ENCODE measurements at regions not wholly inside any gene's neighbourhood (a gene's known extent, or its start where the extent isn't known, plus 50 kb on each side); places are given as distances from the start of the nearest gene placed in this dataset.

DNA sequence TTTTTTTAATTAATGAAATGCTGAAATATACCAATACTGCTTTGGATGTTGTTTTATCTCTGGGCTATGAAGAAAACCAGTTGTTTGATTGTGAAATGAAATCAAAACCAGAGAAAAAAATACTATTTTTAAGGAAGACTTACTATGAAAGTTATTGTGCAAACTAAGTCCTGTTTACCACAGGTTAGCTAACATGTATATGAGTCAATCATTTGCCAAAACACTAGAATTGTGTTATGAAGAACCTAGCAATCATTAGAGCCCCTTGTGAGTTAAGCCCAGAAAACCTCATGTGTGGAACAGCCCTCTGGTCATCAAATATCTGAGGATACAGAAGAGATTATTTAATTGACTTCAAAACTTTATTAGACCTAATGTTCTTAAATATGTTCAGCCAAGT is 83.7 kb downstream of the FAT3 start:
- no peaks in the 10 kb centered on the region for H3K4me1 Mint-ChIP-seq
- H3K36me3 Mint-ChIP-seq, result peaks cover 1% of the 10 kb centered on the region
- no peak overlapping the region for H3K27ac Mint-ChIP-seq
- H3K4me3 Mint-ChIP-seq, result no peak overlapping the region
- peaks cover 1 to 3% (median 2%) of the 10 kb centered on the region in 3 donors for H3K9me3 Mint-ChIP-seq
- no peaks in the 10 kb centered on the region for H3K27me3 Mint-ChIP-seq

DNA sequence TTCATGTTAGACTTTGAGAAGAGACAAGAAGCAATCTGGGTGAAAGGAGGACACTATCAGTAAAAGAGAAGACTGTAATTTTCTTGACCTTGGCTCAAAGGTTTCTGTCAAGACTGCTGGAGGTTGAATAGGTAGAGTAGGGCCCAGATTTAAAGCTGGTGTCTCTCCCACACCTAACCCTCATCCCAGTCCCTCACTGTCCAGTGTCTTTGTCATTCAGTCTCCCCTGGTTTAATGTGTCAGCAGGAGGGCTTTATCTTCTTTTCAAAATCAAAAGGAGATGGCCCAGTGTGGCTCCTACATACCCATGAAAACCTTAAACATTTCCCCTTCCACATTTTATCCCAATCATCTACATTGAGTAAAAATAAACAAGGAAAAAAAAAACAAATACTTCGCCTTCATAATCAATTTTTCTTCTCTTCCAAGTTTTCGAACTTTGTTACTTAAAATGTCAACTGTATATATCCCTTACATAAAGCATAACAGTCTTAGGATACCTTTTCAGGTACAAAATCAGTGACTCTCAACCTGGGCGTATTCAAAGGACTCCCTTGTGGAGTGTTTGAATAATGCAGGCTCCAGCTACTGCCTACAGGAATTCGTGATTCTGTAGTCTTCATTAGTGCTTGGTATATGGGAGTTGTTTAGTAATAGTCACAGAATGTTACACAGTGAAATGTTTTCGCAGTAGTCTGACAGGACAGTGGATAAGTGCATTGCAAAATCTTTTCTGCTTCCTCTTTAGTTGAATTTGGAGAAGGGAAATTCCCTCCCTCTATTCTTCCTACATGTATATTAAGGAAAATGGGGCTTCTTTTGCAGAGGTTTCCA is 87.2 kb downstream of the FAT3 start:
- Mint-ChIP-seq H3K4me1 (no peaks in the 10 kb centered on the region), H3K36me3 (peaks cover 1% of the 10 kb centered on the region), H3K27ac (no peak overlapping the region), H3K9me3 (peaks cover 0 to 1% (median 0%) of the 10 kb centered on the region in 3 donors), H3K4me3 (no peak overlapping the region), H3K27me3 (no peaks in the 10 kb centered on the region)

DNA sequence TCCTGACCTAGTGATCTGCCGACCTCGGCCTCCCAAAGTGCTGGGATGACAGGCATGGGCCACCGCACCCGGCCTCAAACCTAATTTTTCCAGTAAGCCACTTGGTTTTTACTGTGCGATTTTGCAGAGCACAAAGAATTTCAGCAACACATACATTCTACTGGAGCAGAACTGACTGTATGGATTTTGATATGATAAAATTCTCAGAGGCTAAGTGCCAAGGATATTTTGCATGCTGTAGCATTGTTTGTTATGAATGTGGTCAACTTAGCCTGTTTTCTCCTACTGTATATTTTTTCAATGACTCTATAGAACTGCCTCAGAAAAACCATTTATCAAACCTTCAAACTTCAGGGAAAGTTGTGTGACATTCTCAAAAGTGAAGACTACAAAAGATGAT is 89.2 kb downstream of the FAT3 start:
- H3K36me3 Mint-ChIP-seq, result peaks cover 1% of the 10 kb centered on the region
- peaks cover 0 to 1% (median 0%) of the 10 kb centered on the region in 3 donors for H3K9me3 Mint-ChIP-seq
- no peaks in the 10 kb centered on the region for H3K4me1 Mint-ChIP-seq
- no peak overlapping the region for H3K27ac Mint-ChIP-seq
- H3K27me3 Mint-ChIP-seq, result no peaks in the 10 kb centered on the region
- H3K4me3 Mint-ChIP-seq, result no peak overlapping the region

DNA sequence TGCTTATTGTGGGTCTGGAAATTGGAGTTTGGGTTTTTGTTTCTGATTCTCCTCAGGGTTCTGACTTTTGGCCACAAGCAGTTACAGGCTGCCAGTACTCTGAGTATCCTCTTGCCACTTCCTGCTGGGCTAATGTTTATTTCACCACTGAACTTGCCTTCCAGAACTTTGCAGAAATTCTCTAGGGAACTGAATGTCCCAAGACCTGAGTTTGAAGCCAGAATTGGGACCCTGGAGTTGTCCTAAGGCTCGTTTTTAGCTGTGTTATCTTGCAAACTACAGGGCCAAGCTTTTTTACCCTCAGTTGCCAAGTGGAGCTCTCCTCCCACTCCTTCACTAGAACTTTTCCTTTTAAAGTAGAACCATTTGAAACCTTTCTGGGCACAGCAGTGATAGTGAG is 89.9 kb downstream of the FAT3 start:
- H3K27me3 Mint-ChIP-seq, result no peaks in the 10 kb centered on the region
- no peaks in the 10 kb centered on the region for H3K4me1 Mint-ChIP-seq
- H3K4me3 Mint-ChIP-seq, result no peak overlapping the region
- peaks cover 1% of the 10 kb centered on the region for H3K36me3 Mint-ChIP-seq
- no peak overlapping the region for H3K27ac Mint-ChIP-seq
- peaks cover 1 to 3% (median 2%) of the 10 kb centered on the region in 3 donors for H3K9me3 Mint-ChIP-seq

DNA sequence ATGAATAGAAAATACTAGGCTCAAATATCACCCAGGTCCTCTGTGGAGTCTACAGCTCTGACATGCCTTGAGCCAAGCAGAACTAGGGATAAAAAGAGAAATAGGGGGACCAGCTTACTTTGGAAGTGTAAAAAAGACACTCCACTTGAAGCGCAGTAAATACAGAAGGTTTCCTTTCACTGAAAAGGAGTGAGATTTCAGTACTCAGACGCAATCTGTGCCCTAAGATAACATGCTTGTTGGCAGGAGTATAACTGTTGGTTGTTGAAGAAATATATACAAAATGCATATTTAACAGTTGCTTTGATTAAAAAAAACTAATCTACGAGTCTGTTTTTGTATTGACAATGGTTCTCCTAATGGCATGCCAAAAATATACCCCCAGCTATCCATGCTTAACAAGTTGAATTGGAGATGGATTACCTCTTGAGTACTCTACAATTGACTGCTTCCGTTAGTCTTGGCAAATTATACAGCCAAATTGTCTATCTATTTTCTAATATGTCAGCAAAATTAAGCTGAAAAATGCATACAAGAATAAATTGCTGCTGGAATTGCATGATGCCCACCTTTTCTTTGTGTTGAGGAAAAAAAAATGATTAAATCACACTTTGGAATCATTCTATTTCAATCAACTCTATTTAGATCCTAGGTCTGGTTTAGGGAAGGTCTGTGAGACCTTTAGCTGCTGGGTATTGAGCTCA is 91.6 kb downstream of the FAT3 start:
- Mint-ChIP-seq H3K9me3 (peaks cover 0 to 3% (median 2%) of the 10 kb centered on the region in 3 donors), H3K36me3 (peaks cover 2% of the 10 kb centered on the region), H3K27ac (peak overlapping the region in 1 of 3 donors; percentile 53), H3K27me3 (no peaks in the 10 kb centered on the region), H3K4me3 (no peak overlapping the region), H3K4me1 (no peaks in the 10 kb centered on the region)

DNA sequence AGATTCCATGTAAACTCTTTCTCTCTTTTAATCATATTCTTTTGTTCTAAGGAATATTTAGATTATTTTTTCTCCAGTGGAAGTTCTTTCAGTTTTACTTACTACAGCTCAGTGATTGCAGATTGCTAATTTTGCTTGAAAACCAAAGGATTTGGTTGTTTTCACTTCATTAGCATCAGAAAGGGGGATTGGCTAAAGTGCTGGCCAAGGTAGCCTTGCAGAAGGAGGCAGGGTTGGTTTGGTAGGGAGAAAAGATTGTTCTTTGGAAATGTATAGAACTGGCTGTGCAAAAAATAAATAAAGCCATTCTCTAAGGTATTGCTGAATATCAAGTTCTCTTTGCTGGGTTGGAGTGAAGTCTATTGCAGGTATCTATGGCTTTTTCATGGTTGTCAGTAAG is 92.6 kb downstream of the FAT3 start:
- Mint-ChIP-seq H3K27ac (no peak overlapping the region), H3K36me3 (peaks cover 2% of the 10 kb centered on the region), H3K27me3 (no peaks in the 10 kb centered on the region), H3K9me3 (peaks cover 2 to 3% (median 2%) of the 10 kb centered on the region in 3 donors), H3K4me3 (no peak overlapping the region), H3K4me1 (no peaks in the 10 kb centered on the region)

DNA sequence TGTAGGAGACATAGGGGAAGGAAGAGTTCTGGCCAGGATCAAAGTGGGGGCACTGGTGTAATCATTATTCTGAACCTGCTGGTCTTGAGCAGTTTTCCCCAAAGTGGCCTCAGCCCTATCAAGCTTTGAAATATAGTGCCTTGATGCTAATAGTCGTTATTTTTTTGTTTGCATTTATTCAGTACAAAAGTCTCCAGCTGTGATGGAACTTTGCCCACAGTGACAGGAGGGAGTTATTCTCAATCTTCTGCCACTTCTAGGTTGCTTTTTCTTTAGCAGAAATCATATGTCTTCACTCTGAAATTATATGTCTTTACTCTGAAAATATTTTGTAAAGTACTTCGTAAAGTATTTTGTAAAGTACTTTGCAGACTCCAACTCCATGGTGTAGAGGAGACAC is 93.1 kb downstream of the FAT3 start:
- Mint-ChIP-seq H3K4me3 (no peak overlapping the region), H3K27ac (no peak overlapping the region), H3K9me3 (peaks cover 2 to 3% (median 2%) of the 10 kb centered on the region in 3 donors), H3K36me3 (peaks cover 2% of the 10 kb centered on the region), H3K27me3 (no peaks in the 10 kb centered on the region), H3K4me1 (no peaks in the 10 kb centered on the region)

DNA sequence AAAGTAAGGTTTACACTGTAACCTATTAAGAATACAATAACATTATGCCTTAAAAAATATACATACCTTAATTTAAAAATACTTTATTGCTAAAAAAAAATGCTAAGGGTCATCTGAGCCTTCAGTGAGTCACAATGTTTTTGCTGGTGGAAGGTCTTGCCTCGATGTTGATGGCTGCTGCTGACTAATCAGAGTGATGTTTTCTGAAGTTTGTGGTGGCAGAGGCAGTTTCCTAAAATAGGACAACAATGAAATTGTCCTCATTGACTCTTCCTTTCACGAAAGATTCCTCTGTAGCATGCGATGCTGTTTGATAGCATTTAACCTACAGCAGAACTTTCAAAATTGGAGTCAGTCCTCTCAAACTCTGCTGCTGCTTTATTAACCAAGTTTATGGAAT is 97.6 kb downstream of the FAT3 start:
- Mint-ChIP-seq H3K4me3 (no peak overlapping the region), H3K27ac (no peak overlapping the region), H3K27me3 (no peaks in the 10 kb centered on the region), H3K4me1 (no peaks in the 10 kb centered on the region), H3K9me3 (peaks cover 2 to 8% (median 2%) of the 10 kb centered on the region in 3 donors), H3K36me3 (peaks cover 1% of the 10 kb centered on the region)

DNA sequence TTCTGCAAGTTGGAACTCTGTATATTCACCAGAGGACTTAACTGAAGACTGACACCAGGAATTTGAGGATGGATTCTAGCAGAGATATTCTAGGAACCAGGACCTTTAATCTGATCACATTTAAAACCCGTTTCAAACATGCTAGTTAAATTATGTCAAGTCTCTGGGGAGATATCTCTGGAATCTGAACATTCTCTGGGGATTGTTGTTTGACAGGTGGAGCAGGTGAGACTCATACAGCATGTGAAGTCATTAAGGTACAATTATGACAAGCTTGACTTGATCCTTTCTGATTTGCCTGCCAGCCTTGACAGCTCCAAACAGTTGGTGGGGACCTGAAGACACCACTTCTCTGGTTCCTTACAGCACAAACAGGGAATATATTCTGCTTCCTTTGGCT is 100.3 kb downstream of the FAT3 start:
- Mint-ChIP-seq H3K36me3 (peaks cover 1% of the 10 kb centered on the region), H3K4me3 (no peak overlapping the region), H3K9me3 (peaks cover 0 to 5% (median 2%) of the 10 kb centered on the region in 3 donors), H3K4me1 (no peaks in the 10 kb centered on the region), H3K27ac (no peak overlapping the region), H3K27me3 (peaks cover 2% of the 10 kb centered on the region)

DNA sequence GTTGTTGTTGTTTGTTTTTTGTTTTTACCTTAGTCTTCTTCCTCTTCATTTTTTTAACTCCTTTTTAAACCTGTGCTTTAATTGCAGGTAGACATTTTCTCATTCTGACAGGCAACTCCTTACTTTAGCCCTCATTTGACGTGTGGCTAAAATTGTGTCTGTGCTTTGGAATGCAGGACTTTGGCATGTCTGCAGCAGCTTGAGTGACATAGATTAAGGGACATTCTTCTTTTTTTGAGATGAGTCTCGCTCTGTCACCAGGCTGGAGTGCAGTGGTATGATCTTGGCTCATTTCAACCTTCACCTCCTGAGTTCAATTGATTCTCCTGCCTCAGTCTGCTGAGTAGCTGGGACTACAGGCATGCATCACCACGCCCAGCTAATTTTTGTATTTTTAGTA is 100.8 kb downstream of the FAT3 start:
- no peak overlapping the region for H3K4me3 Mint-ChIP-seq
- H3K27ac Mint-ChIP-seq, result no peak overlapping the region
- H3K4me1 Mint-ChIP-seq, result no peaks in the 10 kb centered on the region
- H3K9me3 Mint-ChIP-seq, result peaks cover 0 to 5% (median 2%) of the 10 kb centered on the region in 3 donors
- peaks cover 2% of the 10 kb centered on the region for H3K27me3 Mint-ChIP-seq
- H3K36me3 Mint-ChIP-seq, result peaks cover 1% of the 10 kb centered on the region

DNA sequence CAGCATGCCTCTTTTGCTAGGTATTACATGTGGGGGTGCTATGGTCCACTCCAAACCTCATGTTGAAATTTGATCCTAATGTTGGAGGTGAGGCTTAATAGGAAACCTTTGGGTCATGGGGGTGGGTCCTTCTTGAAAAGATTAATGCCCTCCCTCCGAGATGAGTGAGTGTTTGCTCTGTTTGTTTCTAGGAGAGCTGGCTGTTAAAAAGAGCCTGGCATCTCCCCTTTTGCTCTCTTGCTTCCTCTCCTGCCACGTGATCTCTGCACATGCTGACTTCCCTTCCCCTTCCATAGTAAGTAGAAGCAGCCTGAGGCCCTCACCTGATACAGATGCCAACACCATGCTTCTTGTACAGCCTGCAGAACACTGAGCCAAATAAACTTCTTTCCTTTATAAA is 104.5 kb downstream of the FAT3 start:
- Mint-ChIP-seq H3K9me3 (peaks cover 0 to 4% (median 0%) of the 10 kb centered on the region in 3 donors), H3K27ac (no peak overlapping the region), H3K4me3 (no peak overlapping the region), H3K27me3 (peaks cover 2% of the 10 kb centered on the region), H3K4me1 (no peaks in the 10 kb centered on the region), H3K36me3 (peaks cover 1% of the 10 kb centered on the region)

DNA sequence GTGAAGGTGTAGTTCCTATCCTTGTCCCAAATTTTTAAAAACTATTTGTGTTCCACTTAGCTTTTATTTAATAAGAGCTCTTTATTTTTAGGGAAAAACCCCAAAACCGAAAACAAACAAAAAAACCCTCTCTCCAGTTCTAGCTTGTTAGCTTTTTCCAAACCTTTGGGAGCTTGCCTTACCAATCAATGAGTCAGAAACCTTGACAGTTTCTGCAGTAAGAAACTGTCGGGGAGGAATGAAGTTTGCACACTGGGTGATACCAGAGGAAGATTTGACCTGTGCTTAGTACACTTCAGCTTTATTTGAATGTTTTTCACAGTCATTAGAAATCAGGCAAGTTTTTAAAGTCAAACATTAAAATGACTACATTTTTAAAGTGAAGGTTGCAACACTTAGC is 105.0 kb downstream of the FAT3 start:
- no peaks in the 10 kb centered on the region for H3K4me1 Mint-ChIP-seq
- no peak overlapping the region for H3K4me3 Mint-ChIP-seq
- peaks cover 2% of the 10 kb centered on the region for H3K27me3 Mint-ChIP-seq
- peaks cover 1% of the 10 kb centered on the region for H3K36me3 Mint-ChIP-seq
- H3K9me3 Mint-ChIP-seq, result no peaks in the 10 kb centered on the region
- H3K27ac Mint-ChIP-seq, result no peak overlapping the region

DNA sequence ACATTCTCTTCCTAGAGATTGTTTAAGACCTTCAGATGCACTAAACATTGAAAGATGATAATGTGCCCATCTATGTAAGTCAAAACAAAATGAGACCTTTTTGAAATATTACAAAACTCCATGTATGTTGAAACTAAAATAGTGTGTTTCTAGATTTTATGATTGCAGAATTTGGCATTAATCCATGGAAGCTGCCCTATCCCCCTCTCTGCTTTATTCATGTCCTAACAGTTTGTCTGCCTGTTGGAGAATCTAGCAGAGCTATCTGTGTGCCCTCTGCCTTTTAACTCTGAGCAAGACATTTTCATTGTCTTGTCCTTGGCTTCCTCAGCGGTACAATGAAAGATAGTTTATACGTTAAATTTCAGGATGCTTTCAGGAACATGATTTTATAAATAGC is 105.5 kb downstream of the FAT3 start:
- H3K27ac Mint-ChIP-seq, result no peak overlapping the region
- H3K27me3 Mint-ChIP-seq, result peaks cover 2% of the 10 kb centered on the region
- no peak overlapping the region for H3K4me3 Mint-ChIP-seq
- no peaks in the 10 kb centered on the region for H3K9me3 Mint-ChIP-seq
- H3K4me1 Mint-ChIP-seq, result no peaks in the 10 kb centered on the region
- peaks cover 1% of the 10 kb centered on the region for H3K36me3 Mint-ChIP-seq

DNA sequence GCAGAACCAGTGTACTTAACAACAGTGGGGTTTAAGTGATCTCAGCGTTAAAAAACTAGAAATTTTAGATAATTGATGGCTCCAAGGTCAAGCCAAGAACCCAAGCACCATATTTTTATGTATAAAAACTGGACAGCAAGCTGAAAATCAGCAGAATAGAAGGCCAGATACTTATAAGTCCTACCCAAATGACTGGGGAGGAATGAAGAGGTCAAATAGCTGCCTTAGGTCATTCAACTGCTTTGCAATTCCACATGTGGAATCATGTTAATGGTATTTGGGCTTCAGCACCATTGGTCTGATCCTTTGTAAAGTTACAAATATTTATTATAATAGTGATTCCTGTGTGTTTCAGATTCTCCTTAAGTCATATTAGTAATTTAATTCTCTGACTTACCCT is 108.4 kb downstream of the FAT3 start:
- Mint-ChIP-seq H3K27me3 (peaks cover 2% of the 10 kb centered on the region), H3K4me1 (no peaks in the 10 kb centered on the region), H3K9me3 (no peaks in the 10 kb centered on the region), H3K36me3 (peaks cover under 1% of the 10 kb centered on the region), H3K27ac (no peak overlapping the region), H3K4me3 (no peak overlapping the region)

DNA sequence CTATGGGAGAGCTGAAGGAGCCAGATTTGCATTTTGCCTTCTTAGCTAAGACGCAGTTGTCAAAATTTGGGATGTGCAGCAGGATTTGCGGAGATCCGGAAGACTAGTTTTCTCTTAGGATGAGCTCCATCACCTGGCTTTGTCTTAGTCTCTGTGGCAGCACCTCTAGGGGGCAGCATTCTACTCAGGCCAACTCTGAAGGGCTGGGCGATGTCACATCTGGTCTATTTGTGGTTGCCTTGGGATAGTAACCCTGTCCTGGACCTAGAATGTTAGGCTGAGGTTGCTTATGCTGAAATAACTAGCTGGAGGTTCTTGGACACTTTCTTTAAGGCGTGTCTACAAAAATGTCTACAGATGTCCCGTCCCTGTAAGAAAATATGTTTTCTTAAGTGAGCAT is 116.2 kb downstream of the FAT3 start:
- peaks cover 1% of the 10 kb centered on the region for H3K27me3 Mint-ChIP-seq
- H3K4me3 Mint-ChIP-seq, result no peak overlapping the region
- peaks cover 2 to 8% (median 3%) of the 10 kb centered on the region in 3 donors for H3K9me3 Mint-ChIP-seq

More for the DNA sequence above, 116.2 kb downstream of the FAT3 start:
- H3K27ac Mint-ChIP-seq, result no peak overlapping the region
- H3K36me3 Mint-ChIP-seq, result no peaks in the 10 kb centered on the region
- H3K4me1 Mint-ChIP-seq, result no peaks in the 10 kb centered on the region
